ENCODE measurements at regions not wholly inside any gene's neighbourhood (a gene's known extent, or its start where the extent isn't known, plus 50 kb on each side); places are given as distances from the start of the nearest gene placed in this dataset.

DNA sequence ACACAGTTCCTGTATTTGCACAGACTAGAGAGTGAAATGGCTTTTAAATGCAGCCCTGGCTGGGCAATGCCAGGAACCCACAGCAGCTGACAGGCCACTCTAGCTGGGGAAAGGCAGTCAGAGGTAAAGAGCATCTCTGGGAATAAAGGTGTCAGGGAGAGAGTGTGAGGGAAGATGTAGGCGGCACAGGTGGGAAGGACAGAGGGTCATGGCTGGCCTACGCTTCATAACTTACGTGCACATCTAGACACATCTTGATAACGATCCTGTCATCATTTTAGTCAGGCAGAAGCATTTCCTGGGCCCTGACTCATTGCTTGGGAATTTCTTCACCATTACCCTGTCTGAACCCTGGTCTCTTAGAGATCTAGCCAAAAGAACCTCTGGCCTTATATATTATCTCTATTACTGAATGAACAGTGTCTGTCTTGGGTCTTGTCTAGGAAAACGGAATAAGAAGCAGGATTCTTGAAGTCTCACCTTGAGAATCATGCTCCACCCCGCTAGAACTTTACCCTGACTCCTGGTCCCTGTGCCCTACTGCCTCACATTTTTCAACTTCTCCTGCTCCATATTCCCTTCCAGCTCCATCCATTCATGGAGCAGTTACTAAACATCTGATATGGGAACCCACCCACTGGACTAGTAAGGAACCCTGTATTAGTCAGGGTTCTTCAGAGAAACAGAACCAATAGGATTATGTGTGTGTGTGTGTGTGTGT lies 106.4 kb upstream of the ELL2 start:
- peak; percentile 59 for DNase-seq (ENCODE audit: low spot score)

GRCh38 chr5:96067251-96067650 lies 105.6 kb upstream of the ELL2 start:
- no peak for DNase-seq (ENCODE audit: low spot score)

GRCh38 chr5:96066386-96066719 lies 104.7 kb upstream of the ELL2 start:
- no peak for DNase-seq (ENCODE audit: low spot score)

DNA sequence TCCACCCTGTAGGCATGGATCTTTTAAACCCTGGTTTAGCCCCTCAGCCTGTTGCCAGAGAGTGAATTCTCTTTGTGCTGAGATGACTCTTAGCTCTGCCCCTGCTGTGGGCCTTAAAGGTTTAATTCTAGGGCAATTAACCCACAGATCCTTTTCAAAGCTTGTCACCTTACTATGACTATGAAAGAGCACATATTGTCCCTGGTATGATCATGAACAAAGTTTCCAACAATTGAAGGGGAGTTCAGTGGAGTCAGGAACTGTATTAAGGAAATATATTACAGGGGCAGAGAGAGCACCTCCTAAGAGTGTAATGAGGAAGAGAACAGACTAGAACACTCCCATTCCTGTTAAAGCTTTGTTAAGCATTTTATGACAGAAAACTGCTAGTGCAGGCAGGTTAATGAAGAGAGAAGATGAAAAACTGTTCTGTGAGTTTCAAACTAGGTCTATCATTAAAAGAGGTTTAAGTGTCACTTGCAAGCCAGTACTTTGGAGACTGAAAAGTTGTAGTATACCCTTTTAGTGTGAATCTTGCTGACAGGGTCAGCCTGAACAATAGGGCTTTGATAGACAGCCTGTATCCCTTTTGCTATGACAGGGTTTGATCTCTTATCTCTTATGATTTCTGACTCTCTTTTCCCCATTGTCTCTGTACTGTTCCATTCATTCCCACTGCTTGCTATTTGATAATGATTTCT lies 104.2 kb upstream of the ELL2 start:
- DNase-seq (ENCODE audit: low spot score) = no peak

DNA sequence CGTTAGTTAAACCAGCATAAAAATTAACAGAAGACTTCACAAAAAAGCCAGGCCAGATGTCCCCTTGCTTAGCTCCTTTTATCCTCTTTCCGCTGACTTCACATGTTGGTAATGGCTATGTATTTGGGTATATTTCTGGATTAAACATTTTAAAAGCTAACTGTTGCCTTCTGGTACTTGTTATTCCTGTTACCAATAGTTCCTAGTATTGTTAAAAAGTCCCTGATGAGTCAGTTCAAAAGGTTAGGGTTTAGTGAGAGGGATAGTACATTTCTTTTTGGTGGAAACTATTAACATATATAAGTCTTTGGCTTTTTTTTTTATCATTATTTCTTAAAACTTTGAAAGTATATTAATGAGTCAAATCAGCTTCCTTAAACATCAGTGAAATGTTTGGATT lies 103.2 kb upstream of the ELL2 start:
- no peak for DNase-seq (ENCODE audit: low spot score)

- no peak for DNase-seq (ENCODE audit: low spot score)
These were observed 101.2 kb upstream of the ELL2 start for GRCh38 chr5:96062836-96063235.

DNA sequence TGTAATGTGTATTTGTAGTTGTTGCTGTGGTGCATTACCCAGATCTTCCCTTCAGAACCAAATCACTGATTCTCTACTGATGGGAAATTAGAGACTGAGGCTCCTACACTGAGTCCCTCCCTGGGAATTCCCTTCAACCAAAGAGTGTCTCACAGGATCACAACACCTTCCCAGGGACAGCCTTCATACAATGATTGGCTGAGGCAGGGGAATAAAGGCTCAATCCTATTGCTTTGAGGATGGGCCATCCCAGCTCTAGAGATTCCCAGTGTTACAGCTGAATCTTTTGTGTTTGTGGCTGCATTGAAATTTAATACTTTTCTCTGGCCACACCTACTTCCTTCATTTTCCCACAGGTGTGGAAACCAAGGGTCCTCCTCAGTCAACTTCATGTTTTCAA lies 96.4 kb upstream of the ELL2 start:
- no peak for DNase-seq (ENCODE audit: low spot score)

DNA sequence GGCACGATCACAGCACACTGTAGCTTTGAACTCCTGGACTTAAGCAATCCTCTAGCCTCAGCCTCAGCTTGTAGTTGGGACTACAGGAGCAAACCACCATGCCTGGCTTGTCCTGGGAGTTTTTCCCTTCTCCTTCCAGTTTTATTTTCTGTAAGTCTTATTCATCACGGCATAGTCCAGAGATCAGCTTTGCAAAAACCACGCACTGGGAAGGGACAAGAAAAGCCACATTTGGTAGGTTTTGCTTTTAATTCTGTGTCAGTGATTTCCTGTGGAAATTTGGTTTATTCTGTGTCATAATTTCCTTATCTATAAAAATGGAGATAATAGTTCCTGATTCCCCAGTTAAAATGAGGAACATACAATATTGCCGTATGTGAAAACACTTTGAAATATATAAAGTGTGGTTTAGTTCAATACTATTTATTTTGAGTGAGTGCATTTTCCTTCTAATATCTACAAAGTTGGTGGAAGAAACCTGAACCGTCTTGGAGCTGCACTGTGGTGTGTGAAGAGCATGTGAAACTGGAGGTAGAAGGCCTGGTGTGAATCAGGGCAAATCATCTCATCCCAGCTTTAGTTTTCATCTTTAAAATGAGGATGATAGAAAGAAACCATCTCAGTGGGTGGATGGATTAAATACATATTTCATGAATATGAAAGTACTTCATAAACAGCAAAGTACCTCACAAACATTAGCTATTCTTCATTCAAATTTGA lies 92.8 kb upstream of the ELL2 start:
- DNase-seq (ENCODE audit: low spot score) = no peak

DNA sequence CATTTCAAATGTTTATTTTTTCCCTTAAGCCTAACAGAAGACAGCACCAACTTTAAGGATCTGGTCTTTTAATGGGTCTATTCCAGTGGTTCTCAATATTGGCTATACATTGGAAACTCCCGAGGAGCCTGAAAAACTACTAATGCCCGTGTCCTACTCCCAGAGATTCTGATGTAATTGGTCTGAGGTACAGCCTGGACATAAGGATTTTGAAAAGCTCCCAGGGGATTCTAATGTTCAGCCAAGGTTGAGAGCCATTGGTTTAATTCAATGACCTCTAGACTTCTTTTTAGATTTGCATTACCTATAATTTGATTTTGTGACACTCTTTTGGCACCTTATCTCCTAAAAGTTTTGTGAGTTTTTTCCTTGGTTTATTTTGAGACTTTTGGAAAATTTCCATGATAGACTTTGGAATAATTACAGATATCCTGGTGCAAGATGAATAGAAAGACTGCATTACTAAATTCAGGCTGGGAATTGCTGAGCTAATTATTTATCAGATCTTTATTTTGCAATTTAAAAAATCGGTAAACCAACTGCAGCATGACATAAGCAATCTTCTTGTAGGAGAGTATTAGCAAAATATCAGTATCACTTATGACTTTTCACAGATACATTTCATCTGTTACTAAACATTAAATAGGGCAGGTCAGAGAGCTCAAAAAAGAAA lies 91.5 kb upstream of the ELL2 start:
- DNase-seq (ENCODE audit: low spot score) = no peak

DNA sequence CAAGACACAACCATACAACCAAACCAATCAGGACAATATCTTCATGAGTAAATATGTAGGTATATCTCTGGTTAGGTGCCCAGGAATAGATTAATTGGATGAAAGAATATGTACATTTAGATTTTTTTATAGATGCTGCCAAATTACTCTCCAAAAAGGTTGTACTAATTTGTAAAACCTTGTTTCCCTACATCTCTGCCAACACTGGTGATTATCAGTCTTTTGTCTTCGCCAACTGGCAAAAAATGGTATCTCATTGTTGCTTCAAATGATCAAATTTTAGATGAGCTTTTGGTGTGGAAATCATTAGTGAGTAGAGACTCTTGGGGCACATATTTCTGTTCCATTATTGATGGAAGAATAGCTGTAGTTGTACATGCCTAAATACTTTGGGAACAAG lies 90.7 kb upstream of the ELL2 start:
- DNase-seq (ENCODE audit: low spot score) = no peak

DNA sequence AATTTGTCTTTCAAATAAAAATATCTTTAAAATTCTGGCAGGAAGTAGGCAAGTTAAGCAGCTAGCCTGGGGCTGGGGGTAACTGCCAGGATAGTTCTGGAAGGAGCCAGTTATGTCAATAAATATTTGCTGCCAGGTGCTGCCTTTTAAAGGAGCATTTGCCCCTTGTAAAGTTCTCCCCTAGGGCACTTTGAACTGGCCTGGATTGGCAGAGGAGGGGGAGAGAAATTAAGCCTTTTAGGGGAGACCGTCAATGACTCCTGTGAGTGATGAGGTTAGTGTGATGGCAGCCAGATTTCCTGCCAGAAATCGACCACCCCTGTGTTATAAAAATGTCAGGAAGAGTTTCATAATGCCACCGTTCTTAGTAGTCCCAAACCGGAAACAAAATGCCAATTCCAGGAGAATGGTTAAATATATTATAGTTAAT lies 89.8 kb upstream of the ELL2 start:
- DNase-seq (ENCODE audit: low spot score) = no peak

DNA sequence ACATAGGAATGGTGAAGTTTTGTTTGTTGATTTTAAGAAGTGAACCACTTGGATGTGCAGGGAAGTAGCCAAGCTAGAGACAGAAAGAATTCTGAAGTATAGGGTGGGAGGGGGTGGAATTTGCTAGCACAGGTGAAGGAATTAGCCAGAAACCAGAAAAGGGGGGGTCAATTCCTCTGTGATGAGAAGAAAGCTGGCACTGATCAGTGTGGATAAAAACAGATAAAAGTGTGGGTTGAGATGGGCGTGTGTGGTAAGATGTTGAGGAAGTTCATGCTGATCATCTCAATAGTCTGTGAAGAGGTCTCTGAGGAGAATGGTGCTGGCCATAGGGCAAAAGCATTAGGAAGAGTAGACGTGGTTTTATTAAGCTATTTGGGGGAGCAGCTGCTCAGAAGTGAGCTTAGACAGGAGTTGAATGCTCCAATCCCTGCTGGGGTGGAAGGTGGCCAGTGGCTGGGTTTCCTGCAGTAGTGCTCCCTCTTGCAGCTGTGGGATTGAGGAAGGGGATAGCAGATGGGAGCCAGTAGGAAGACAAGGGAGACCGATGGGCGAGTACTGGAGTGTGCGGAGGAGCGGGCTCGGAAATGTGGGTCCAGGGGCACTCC lies 88.7 kb upstream of the ELL2 start:
- DNase-seq (ENCODE audit: low spot score) = no peak

- DNase-seq (ENCODE audit: low spot score) = peak; percentile 9
These were observed 88.0 kb upstream of the ELL2 start for GRCh38 chr5:96049398-96050272.

DNA sequence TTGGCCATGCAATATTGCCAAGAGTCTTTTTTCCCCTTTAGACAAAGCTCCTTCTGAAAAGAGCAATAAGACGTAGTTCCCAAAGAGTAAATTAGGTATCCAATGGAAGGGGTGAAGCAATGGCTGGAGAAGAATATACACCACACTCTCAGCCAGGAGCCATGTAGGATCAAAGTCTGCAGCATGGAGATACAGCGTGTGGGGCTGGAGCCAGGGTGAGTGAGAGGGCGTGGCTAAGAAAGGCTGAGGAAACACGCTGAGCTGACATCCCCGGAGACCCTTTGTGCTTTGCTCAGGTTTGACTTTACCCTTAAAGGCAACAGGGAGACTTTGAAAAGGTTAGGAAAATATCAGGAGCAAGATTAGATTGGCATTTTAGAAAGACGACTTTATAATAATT lies 87.1 kb upstream of the ELL2 start:
- DNase-seq (ENCODE audit: low spot score) = no peak

DNA sequence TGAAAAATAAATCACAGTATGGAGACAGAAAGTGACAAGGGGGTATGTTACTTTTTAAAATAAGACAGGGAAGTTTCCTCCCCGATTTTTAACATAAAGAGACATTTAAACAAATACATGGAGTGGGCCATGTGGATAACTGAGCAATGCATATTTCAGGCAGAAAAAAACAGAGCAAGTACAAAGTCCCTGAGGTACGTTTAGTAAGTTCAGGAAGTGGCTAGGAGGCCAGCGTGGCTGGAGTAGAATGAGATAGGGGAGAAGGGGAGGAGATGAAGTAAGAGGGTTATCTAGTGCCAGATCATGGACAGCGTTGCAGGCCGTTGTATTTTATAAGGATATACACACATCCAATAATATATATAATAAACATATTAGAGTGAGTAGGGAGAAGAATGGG lies 84.2 kb upstream of the ELL2 start:
- no peak for DNase-seq (ENCODE audit: low spot score)

- no peak for DNase-seq (ENCODE audit: low spot score)
These were observed 81.8 kb upstream of the ELL2 start for GRCh38 chr5:96043446-96043845.

- DNase-seq (ENCODE audit: low spot score) = no peak
These were observed 75.5 kb upstream of the ELL2 start for GRCh38 chr5:96037128-96037527.

DNA sequence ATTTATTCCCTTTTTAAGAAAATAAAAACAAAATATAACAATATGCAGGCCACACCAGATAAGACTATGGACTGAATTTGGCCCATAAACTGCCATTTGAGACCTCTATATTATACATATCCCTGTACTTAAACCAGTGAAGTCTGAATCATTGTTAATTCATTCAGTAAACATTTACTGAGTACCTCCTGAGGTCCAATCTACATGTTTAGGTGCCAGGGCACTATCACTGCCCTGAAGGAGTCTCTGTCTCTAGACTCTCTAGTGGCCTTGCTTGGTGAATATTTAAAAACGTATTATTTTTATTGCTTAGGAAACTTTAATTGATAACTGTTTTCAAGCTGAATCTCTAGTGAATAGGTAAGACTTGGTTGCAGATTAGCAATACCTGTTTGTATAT lies 74.7 kb upstream of the ELL2 start:
- no peak for DNase-seq (ENCODE audit: low spot score)

DNA sequence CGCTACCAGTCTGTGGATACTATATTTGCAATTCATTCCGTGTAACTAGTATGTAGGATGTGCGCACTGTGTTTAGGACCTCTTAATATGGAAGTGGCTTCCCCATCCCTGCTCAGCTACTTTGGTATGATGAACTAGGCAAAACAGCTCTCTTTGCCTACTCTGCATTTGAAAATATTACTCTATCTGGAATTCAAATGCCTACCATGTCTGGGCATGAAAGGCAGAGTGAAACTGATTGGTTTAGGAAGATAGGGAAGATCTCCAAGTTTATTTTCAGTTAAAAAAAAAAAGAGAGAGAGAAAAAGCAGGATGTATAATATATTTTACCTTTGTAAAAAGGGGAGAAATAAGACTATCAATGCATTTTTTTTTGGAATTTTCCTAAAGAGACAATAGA lies 74.1 kb upstream of the ELL2 start:
- DNase-seq (ENCODE audit: low spot score) = no peak

GRCh38 chr5:96033116-96033515 lies 71.5 kb upstream of the ELL2 start:
- DNase-seq (ENCODE audit: low spot score) = no peak

- peak; percentile 47 for DNase-seq (ENCODE audit: low spot score)
These were observed 70.2 kb upstream of the ELL2 start for GRCh38 chr5:96031811-96032261.
